Lung (tissue), 11 donors: ENCODE measurements at regions not wholly inside any gene's neighbourhood (a gene's known extent, or its start where the extent isn't known, plus 50 kb on each side); places are given as distances from the start of the nearest gene placed in this dataset.

ENCODE experiments used
- ATAC-seq: fragments of 200-7000 bp; cut with Tn5 transposase; one replicate; pipeline ENCODE4 v1.9.1; 2020; ENCODE audit warnings: moderate number of reproducible peaks; ENCODE audit not compliant: insufficient read depth, low FRiP score
- DNase-seq, 3 donors: peaks; one replicate each; pipeline ENCODE4 v3.0.0-alpha.2; 2013 to 2017
- H3K27ac ChIP-seq, 2 donors: one replicate each; pipeline ENCODE4 v1.5.1; 2013; ENCODE audit warnings: mild to moderate bottlenecking in 2 of 2, moderate library complexity in 2 of 2, control low read depth in 1 of 2, inconsistent platforms in 1 of 2, low read depth in 1 of 2, low read length in 1 of 2
- H3K27me3 ChIP-seq, 3 donors: one replicate each; pipeline ENCODE4 v1.5.1; 2013; ENCODE audit warnings: low read length in 2 of 3; ENCODE audit not compliant: control insufficient read depth in 3 of 3, insufficient read depth in 3 of 3
- H3K36me3 ChIP-seq, 4 donors: one replicate each; pipeline ENCODE4 v1.5.1; 2013; ENCODE audit warnings: low read length in 4 of 4, mild to moderate bottlenecking in 1 of 4, moderate library complexity in 1 of 4; ENCODE audit not compliant: control insufficient read depth in 4 of 4, insufficient read depth in 4 of 4
- H3K4me1 ChIP-seq, 5 donors: one replicate each; pipeline ENCODE4 v1.5.1; 2013; ENCODE audit warnings: low read length in 5 of 5, mild to moderate bottlenecking in 2 of 5, moderate library complexity in 1 of 5; ENCODE audit not compliant: control insufficient read depth in 5 of 5, insufficient read depth in 5 of 5
- H3K4me3 ChIP-seq: one replicate; pipeline ENCODE4 v1.5.1; 2013; ENCODE audit warnings: mild to moderate bottlenecking, control low read depth, moderate library complexity
- H3K9ac ChIP-seq, 2 donors: one replicate each; pipeline ENCODE4 v1.5.1; 2013; ENCODE audit warnings: low read length in 2 of 2, control low read depth in 1 of 2; ENCODE audit not compliant: insufficient read depth in 1 of 2
- H3K9me3 ChIP-seq, 4 donors: one replicate each; pipeline ENCODE4 v1.5.1; 2013; ENCODE audit warnings: low read length in 3 of 4, mild to moderate bottlenecking in 1 of 4, moderate library complexity in 1 of 4; ENCODE audit not compliant: control insufficient read depth in 4 of 4, insufficient read depth in 3 of 4
- WGBS, 2 donors: extraction: QIAGEN DNeasy Blood & Tissue Kit; methylation state at CpG; one replicate each; pipeline ENCODE4 v1.1.7; 2013; 5-methylcytosine and 5-hydroxymethylcytosine counted together
- TF ChIP-seq, protein P1 (sequence below): IDR thresholded peaks from 2 replicates; pipeline ENCODE4 v1.5.1; 2012; ENCODE audit warnings: mild to moderate bottlenecking; ENCODE audit errors: control extremely low read depth, extremely low read depth
- donor health status: control.
- donor health status: control.
- donor health status: Bipolar disorder and iron deficiency.
- donor health status: healthy.
- donor health status: DM: yes; HTN: yes; CAD: no.

DNA sequence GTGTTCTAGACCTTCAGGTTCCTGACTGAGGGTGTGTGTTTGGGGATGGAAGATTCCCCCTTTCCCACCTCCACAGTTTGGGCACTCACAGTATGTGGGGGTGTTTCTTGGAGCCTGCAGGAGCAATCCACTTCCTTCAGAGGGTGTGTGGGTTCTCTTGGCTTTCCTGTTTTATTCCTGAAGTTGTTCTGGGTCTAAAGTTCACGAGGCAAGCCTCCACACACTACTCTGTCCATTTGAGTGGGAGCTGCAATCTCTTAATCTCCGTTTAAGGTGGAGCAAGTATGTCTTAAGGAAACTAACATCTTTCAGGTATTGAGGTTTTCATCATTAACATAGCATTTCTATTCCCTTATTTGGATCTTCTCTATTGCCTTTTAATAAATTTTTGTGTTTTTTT is 141.8 kb downstream of the TENT5C start:
- WGBS, 2 donors, result 84 to 89% methylated on average over 2 of the region's 2 CpGs
- TF ChIP-seq, protein P1, sequence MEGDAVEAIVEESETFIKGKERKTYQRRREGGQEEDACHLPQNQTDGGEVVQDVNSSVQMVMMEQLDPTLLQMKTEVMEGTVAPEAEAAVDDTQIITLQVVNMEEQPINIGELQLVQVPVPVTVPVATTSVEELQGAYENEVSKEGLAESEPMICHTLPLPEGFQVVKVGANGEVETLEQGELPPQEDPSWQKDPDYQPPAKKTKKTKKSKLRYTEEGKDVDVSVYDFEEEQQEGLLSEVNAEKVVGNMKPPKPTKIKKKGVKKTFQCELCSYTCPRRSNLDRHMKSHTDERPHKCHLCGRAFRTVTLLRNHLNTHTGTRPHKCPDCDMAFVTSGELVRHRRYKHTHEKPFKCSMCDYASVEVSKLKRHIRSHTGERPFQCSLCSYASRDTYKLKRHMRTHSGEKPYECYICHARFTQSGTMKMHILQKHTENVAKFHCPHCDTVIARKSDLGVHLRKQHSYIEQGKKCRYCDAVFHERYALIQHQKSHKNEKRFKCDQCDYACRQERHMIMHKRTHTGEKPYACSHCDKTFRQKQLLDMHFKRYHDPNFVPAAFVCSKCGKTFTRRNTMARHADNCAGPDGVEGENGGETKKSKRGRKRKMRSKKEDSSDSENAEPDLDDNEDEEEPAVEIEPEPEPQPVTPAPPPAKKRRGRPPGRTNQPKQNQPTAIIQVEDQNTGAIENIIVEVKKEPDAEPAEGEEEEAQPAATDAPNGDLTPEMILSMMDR, result no peak
- ATAC-seq, result no peak

DNA sequence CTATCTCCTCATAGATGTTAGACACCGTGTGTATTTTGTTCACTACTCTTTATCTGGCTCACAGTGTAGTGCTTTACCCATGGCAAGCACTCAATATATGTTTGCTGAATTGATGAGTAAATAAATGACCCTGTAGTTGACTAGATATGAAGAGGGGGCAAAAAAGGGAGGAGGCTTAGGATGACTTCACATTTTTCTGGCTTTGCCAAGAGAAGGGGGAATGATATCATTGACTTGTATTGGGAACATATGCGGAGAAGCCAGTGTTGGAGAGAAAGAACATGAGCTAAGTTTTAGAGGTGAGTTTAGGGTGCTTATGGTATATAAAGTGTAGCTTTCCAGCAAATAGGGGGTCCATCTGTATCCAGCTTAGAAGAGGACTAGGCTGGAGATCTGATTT is 145.5 kb downstream of the TENT5C start:
- 85% methylated on average over 2 of the region's 2 CpGs for WGBS, 2 donors
- Histone ChIP-seq H3K9me3 (peaks cover 0 to 7% (median 1%) of the 10 kb centered on the region in 4 donors), H3K27me3 (no peaks in the 10 kb centered on the region), H3K36me3 (no peaks in the 10 kb centered on the region), H3K4me3 (no peak overlapping the region), H3K27ac (no peak overlapping the region), H3K4me1 (no peaks in the 10 kb centered on the region), H3K9ac (no peak overlapping the region)
- DNase-seq (no peak), ATAC-seq (no peak)
- TF ChIP-seq, protein P1, result no peak

More for the DNA sequence above, 141.8 kb downstream of the TENT5C start:
- Histone ChIP-seq H3K4me1 (no peaks in the 10 kb centered on the region), H3K9ac (no peak overlapping the region), H3K27me3 (no peaks in the 10 kb centered on the region), H3K4me3 (no peak overlapping the region), H3K9me3 (peaks cover 0 to 7% (median 1%) of the 10 kb centered on the region in 4 donors), H3K36me3 (no peaks in the 10 kb centered on the region), H3K27ac (no peak overlapping the region)
- no peak for DNase-seq

DNA sequence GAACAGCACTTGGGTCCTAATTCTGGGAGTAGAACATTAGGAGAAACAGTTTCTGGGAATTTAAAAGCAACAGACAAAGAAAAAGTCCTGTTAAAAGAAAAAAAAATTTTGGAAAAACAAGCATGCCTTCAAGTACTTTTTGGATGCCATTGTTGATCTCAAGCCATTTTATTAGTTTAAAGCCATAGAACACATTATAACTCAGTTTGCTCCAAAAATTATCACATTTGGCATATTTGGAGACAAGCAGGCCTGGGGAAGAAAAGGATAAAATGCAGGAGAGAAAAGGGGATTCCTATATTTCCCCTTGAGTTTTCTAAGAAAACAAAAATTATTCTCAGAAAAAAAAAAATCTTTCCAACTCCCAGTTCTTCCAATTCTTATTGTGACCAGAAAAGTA is 146.8 kb downstream of the TENT5C start:
- H3K9ac ChIP-seq, result no peak overlapping the region
- peaks cover 0 to 2% (median 0%) of the 10 kb centered on the region in 4 donors for H3K9me3 ChIP-seq
- no peak for ATAC-seq
- no peaks in the 10 kb centered on the region for H3K27me3 ChIP-seq
- no peak for DNase-seq
- H3K4me3 ChIP-seq, result no peak overlapping the region
- TF ChIP-seq, protein P1, result no peak
- no peaks in the 10 kb centered on the region for H3K4me1 ChIP-seq
- no peak overlapping the region for H3K27ac ChIP-seq
- H3K36me3 ChIP-seq, result no peaks in the 10 kb centered on the region

DNA sequence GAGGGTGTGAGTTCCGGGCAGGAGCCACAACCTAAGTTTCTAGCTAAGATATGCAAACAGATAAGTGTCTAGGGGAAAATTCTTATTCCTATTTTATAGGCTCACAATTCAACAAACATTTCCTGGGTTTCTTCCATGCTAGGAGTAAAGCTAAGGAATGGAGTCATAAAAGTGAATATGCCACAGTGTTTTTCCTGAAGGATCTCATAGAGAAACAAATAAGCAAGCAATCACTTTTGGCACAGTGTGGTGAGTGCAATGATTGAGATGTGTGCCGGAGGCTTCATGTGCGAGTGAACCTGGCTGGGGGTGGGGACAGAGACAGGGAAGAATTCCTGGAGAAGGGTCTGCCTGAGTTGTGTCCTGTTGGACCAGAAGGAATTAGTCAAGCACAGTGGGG is 147.4 kb downstream of the TENT5C start:
- TF ChIP-seq, protein P1, result no peak
- Histone ChIP-seq H3K9me3 (peaks cover 0 to 2% (median 0%) of the 10 kb centered on the region in 4 donors), H3K36me3 (no peaks in the 10 kb centered on the region), H3K9ac (no peak overlapping the region), H3K27me3 (no peaks in the 10 kb centered on the region), H3K27ac (no peak overlapping the region), H3K4me1 (peaks cover 0 to under 1% (median 0%) of the 10 kb centered on the region in 5 donors), H3K4me3 (no peak overlapping the region)
- WGBS, 2 donors, result 51 to 79% methylated on average over 3 of the region's 3 CpGs
- ATAC-seq, result no peak
- DNase-seq, result no peak
